ENCODE measurements at regions not wholly inside any gene's neighbourhood (a gene's known extent, or its start where the extent isn't known, plus 50 kb on each side); places are given as distances from the start of the nearest gene placed in this dataset.

GRCh38 chr21:7916329-7917303, 2604.8 kb upstream of the TPTE start:
- H2BK120ac ChIP-seq (replicated peaks; ENCODE audit: low read depth, low read length), result no peak overlapping the region
- H3K4me2 ChIP-seq (ENCODE audit: insufficient read depth in 1 of 2, low read depth in 2 of 2, low read length in 2 of 2), result no peak overlapping the region
- peaks cover 0 to 1% of the 10 kb centered on the region in 2 experiments for H4K20me1 ChIP-seq (replicated peaks in 1 of 2; ENCODE audit: control insufficient read depth in 1 of 2, insufficient read depth in 2 of 2, low read length in 2 of 2)
- H3K4me3 ChIP-seq (ENCODE audit: extremely low read depth in 1 of 4, insufficient read depth in 2 of 4, low read depth in 3 of 4, low read length in 4 of 4), result no peak overlapping the region
- H2BK15ac ChIP-seq (ENCODE audit: low read length), result no peak overlapping the region
- peaks cover 0 to 36% of the 10 kb centered on the region in 2 experiments for H3K9me3 ChIP-seq (ENCODE audit: insufficient read depth in 2 of 2, low read depth in 1 of 2, low read length in 1 of 2)
- DNase-seq (ENCODE audit: low read depth in 1 of 2, low spot score in 2 of 2) (no peak), FAIRE-seq (no peak)
- H4K91ac ChIP-seq (replicated peaks; ENCODE audit: insufficient read length, low read length), result no peak overlapping the region
- CTCF ChIA-PET (ENCODE audit: partially characterized antibody), result no interaction called here
- H2BK12ac ChIP-seq (ENCODE audit: low read depth, low read length), result no peak overlapping the region
- POLR2A ChIA-PET (ENCODE audit: partially characterized antibody), result no interaction called here
- no peak overlapping the region for H2AK5ac ChIP-seq (ENCODE audit: low read depth, low read length)
- no peak overlapping the region for H4K5ac ChIP-seq (ENCODE audit: insufficient read length, low read depth, low read length)
- no peaks in the 10 kb centered on the region for H3K4me1 ChIP-seq (replicated peaks in 1 of 4; ENCODE audit: control insufficient read depth in 3 of 4, insufficient read depth in 4 of 4, low read length in 3 of 4)
- H3K23me2 ChIP-seq (ENCODE audit: low read depth, low read length), result peaks cover 15% of the 10 kb centered on the region
- no peak overlapping the region for H3K23ac ChIP-seq (ENCODE audit: insufficient read length)
- H4K8ac ChIP-seq (ENCODE audit: extremely low read depth, insufficient read depth, low read length), result no peak overlapping the region
- no peaks in the 10 kb centered on the region for H3K27me3 ChIP-seq (replicated peaks in 1 of 4; ENCODE audit: control insufficient read depth in 3 of 4, extremely low read depth in 1 of 4, insufficient read depth in 3 of 4, low read length in 3 of 4)
- TF ChIP-seq BCL11A (IDR thresholded peaks at IDR 0.05; ENCODE audit: low read depth in 2 of 2, low read length in 2 of 2) (no peak), CREB1 (IDR thresholded peaks at IDR 0.05) (no peak), USF2 (IDR thresholded peaks at IDR 0.05; ENCODE audit: low read length) (no peak), JUND (IDR thresholded peaks at IDR 0.05; ENCODE audit: low read length) (no peak), RFX5 (IDR thresholded peaks at IDR 0.05; ENCODE audit: borderline replicate concordance, low read depth, low read length) (no peak), SP1 (IDR thresholded peaks at IDR 0.05; ENCODE audit: low read depth, low read length) (no peak), CHD2 (IDR thresholded peaks at IDR 0.05; ENCODE audit: low read length) (no peak), KDM5A (IDR thresholded peaks at IDR 0.05; ENCODE audit: low read length) (no peak), MAFK (IDR thresholded peaks at IDR 0.05; ENCODE audit: low read depth, low read length) (no peak)
- TF ChIP-seq, protein P1, sequence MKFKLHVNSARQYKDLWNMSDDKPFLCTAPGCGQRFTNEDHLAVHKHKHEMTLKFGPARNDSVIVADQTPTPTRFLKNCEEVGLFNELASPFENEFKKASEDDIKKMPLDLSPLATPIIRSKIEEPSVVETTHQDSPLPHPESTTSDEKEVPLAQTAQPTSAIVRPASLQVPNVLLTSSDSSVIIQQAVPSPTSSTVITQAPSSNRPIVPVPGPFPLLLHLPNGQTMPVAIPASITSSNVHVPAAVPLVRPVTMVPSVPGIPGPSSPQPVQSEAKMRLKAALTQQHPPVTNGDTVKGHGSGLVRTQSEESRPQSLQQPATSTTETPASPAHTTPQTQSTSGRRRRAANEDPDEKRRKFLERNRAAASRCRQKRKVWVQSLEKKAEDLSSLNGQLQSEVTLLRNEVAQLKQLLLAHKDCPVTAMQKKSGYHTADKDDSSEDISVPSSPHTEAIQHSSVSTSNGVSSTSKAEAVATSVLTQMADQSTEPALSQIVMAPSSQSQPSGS (IDR thresholded peaks at IDR 0.05; ENCODE audit: low read length), result no peak
- H3K79me2 ChIP-seq (ENCODE audit: control insufficient read depth in 1 of 2, insufficient read depth in 2 of 2, low read length in 2 of 2), result no peaks in the 10 kb centered on the region
- H3K18ac ChIP-seq (ENCODE audit: extremely low read depth, low read length), result no peak overlapping the region
- no peak overlapping the region for H3K4ac ChIP-seq (replicated peaks; ENCODE audit: insufficient read length, low read depth, low read length)
- H3K14ac ChIP-seq (ENCODE audit: insufficient read length), result no peak overlapping the region
- H3K27ac ChIP-seq (ENCODE audit: low read depth, low read length), result no peak overlapping the region
- 82 to 100% methylated on average over 10 to 25 of the region's 25 CpGs for WGBS, 2 experiments (ENCODE audit: extremely low coverage in 1 of 2, insufficient coverage in 1 of 2, insufficient read length in 1 of 2, insufficient replicate concordance in 2 of 2, low coverage in 1 of 2, low lambda C conversion rate in 2 of 2, missing lambda C conversion rate in 1 of 2)
- no peak overlapping the region for H3K56ac ChIP-seq (replicated peaks; ENCODE audit: insufficient read length, low read depth, low read length)
- no peak overlapping the region for H3K9ac ChIP-seq (replicated peaks in 1 of 4; ENCODE audit: extremely low read depth in 1 of 4, low read depth in 3 of 4, low read length in 3 of 4)
- no peak overlapping the region for H2AFZ ChIP-seq (ENCODE audit: low read length)
- no peak overlapping the region for H2BK5ac ChIP-seq (ENCODE audit: low read depth, low read length)
- no peaks in the 10 kb centered on the region for H3K79me1 ChIP-seq (ENCODE audit: low read depth, low read length)
- no peaks in the 10 kb centered on the region; a peak in 1 of 8 replicates for H3K36me3 ChIP-seq (ENCODE audit: control insufficient read depth in 2 of 4, insufficient read depth in 4 of 4, low read length in 3 of 4)
- H2BK20ac ChIP-seq (ENCODE audit: low read length), result no peak overlapping the region

Measured in H1 (cell line).